ENCODE measurements at regions not wholly inside any gene's neighbourhood (a gene's known extent, or its start where the extent isn't known, plus 50 kb on each side); places are given as distances from the start of the nearest gene placed in this dataset.
"Not testable (repeated sequence)": the region's sequence is repeated elsewhere in the genome, so short reads cannot be mapped to it uniquely, and the experiment has no call there.

- H3K27ac ChIP-seq = no peak overlapping the region
- H3K9me3 ChIP-seq = peaks cover 0 to 43% (median 23%) of the 10 kb centered on the region in 8 donors
- DNase-seq = no peak
- no peak overlapping the region for H3K4me3 ChIP-seq
- TF ChIP-seq POLR2AphosphoS5 (IDR thresholded peaks at IDR 0.05) = no peak
- TF ChIP-seq CTCF (IDR thresholded peaks at IDR 0.05 in 8 of 11, conservative IDR thresholded peaks at IDR 0.05 in 3 of 11) = no peak
- TF ChIP-seq POLR2A (IDR thresholded peaks at IDR 0.05) = no peak
- intact Hi-C loops (cut with DNase I; ENCODE audit: low total_unique reads) = no loop called here
- no peaks in the 10 kb centered on the region for H3K27me3 ChIP-seq (replicated peaks in 1 of 7)
- H3K36me3 ChIP-seq = no peaks in the 10 kb centered on the region
- 89 to 97% (median 93%) methylated on average over 2 of the region's 2 CpGs for WGBS, 5 donors
- no peaks in the 10 kb centered on the region for H3K4me1 ChIP-seq
These were observed 748.5 kb upstream of the MBL2 start for GRCh38 chr10:53521046-53521445.

GRCh38 chr10:53508197-53508596 lies 735.6 kb upstream of the MBL2 start:
- Histone ChIP-seq H3K27ac (no peak overlapping the region), H3K4me3 (no peak overlapping the region), H3K36me3 (no peaks in the 10 kb centered on the region), H3K4me1 (no peaks in the 10 kb centered on the region), H3K27me3 (replicated peaks in 1 of 7) (no peaks in the 10 kb centered on the region), H3K9me3 (peaks cover 0 to 11% (median 0%) of the 10 kb centered on the region in 8 donors)
- intact Hi-C loops (cut with DNase I; ENCODE audit: low total_unique reads) = no loop called here
- TF ChIP-seq POLR2A (IDR thresholded peaks at IDR 0.05) = no peak
- no peak for TF ChIP-seq CTCF (IDR thresholded peaks at IDR 0.05 in 8 of 11, conservative IDR thresholded peaks at IDR 0.05 in 3 of 11)
- no peak for TF ChIP-seq POLR2AphosphoS5 (IDR thresholded peaks at IDR 0.05)
- no peak for DNase-seq
- WGBS, 5 donors = 60 to 81% (median 75%) methylated on average over 1 of the region's 1 CpG

GRCh38 chr10:53504492-53504891 lies 731.9 kb upstream of the MBL2 start:
- 85 to 95% (median 92%) methylated on average over 2 of the region's 2 CpGs for WGBS, 5 donors
- intact Hi-C loops (cut with DNase I; ENCODE audit: low total_unique reads) = not testable (repeated sequence)

GRCh38 chr10:53491774-53492173 lies 719.2 kb upstream of the MBL2 start:
- WGBS, 5 donors = 61 to 68% (median 63%) methylated on average over 2 of the region's 2 CpGs
- intact Hi-C loops (cut with DNase I; ENCODE audit: low total_unique reads) = no loop called here
- Histone ChIP-seq H3K27ac (no peak overlapping the region), H3K36me3 (no peaks in the 10 kb centered on the region), H3K27me3 (replicated peaks in 1 of 7) (no peaks in the 10 kb centered on the region), H3K9me3 (peaks cover 0 to 21% (median 9%) of the 10 kb centered on the region in 8 donors), H3K4me1 (no peaks in the 10 kb centered on the region), H3K4me3 (no peak overlapping the region)
- no peak for DNase-seq
- no peak for TF ChIP-seq CTCF (IDR thresholded peaks at IDR 0.05 in 8 of 11, conservative IDR thresholded peaks at IDR 0.05 in 3 of 11)
- no peak for TF ChIP-seq POLR2A (IDR thresholded peaks at IDR 0.05)
- no peak for TF ChIP-seq POLR2AphosphoS5 (IDR thresholded peaks at IDR 0.05)

More at GRCh38 chr10:53504492-53504891, 731.9 kb upstream of the MBL2 start:
- not testable (repeated sequence) for H3K4me3 ChIP-seq; H3K36me3 ChIP-seq; H3K4me1 ChIP-seq; H3K27me3 ChIP-seq (replicated peaks in 1 of 7); H3K27ac ChIP-seq; DNase-seq
- peaks cover 0 to 12% (median 0%) of the 10 kb centered on the region in 8 donors for H3K9me3 ChIP-seq

GRCh38 chr10:53490553-53490952 lies 718.0 kb upstream of the MBL2 start:
- Histone ChIP-seq H3K36me3 (no peaks in the 10 kb centered on the region), H3K4me3 (no peak overlapping the region), H3K27me3 (replicated peaks in 1 of 7) (no peaks in the 10 kb centered on the region), H3K27ac (no peak overlapping the region), H3K9me3 (peaks cover 0 to 33% (median 21%) of the 10 kb centered on the region in 8 donors), H3K4me1 (no peaks in the 10 kb centered on the region)
- intact Hi-C loops (cut with DNase I; ENCODE audit: low total_unique reads) = no loop called here
- 94 to 100% (median 100%) methylated on average over 1 of the region's 1 CpG for WGBS, 5 donors
- no peak for DNase-seq
- no peak for TF ChIP-seq CTCF (IDR thresholded peaks at IDR 0.05 in 8 of 11, conservative IDR thresholded peaks at IDR 0.05 in 3 of 11)
- TF ChIP-seq POLR2AphosphoS5 (IDR thresholded peaks at IDR 0.05) = no peak
- no peak for TF ChIP-seq POLR2A (IDR thresholded peaks at IDR 0.05)
